Smooth muscle cell (in vitro differentiated cells): ENCODE measurements at regions not wholly inside any gene's neighbourhood (a gene's known extent, or its start where the extent isn't known, plus 50 kb on each side); places are given as distances from the start of the nearest gene placed in this dataset.
A peak's percentile ranks its signal among the peaks of the same experiment; 100 is the strongest.

Source experiments
- DNase-seq: peaks from one replicate; lab custom pipeline; 2025; ENCODE audit not compliant: unreplicated experiment; lab: John Stamatoyannopoulos, UW
- H2AFZ ChIP-seq: fragments of 200-600 bp; sonication (generic); 2 replicates; pipeline ENCODE4 v1.6.0; 2016; ENCODE audit warnings: antibody characterized with exemption, low read depth, mild to moderate bottlenecking
- H3F3A ChIP-seq: fragments of 200-600 bp; sonication (generic); 2 replicates; pipeline ENCODE4 v1.6.0; 2017; ENCODE audit warnings: antibody characterized with exemption, low read depth
- H3K27ac ChIP-seq: fragments of 200-600 bp; sonication (generic); 2 replicates; pipeline ENCODE4 v1.5.1; 2016; ENCODE audit warnings: low read depth, mild to moderate bottlenecking
- H3K27me3 ChIP-seq: fragments of 200-600 bp; sonication (generic); 2 replicates; pipeline ENCODE4 v1.6.1; 2016; ENCODE audit warnings: low read depth, mild to moderate bottlenecking
- H3K36me3 ChIP-seq: fragments of 200-600 bp; sonication (generic); 2 replicates; pipeline ENCODE4 v1.5.1; 2016; ENCODE audit warnings: low read depth
- H3K4me1 ChIP-seq: fragments of 200-600 bp; sonication (generic); 2 replicates; pipeline ENCODE4 v1.5.1; 2016; ENCODE audit warnings: low read depth
- H3K4me2 ChIP-seq: fragments of 200-600 bp; sonication (generic); 2 replicates; pipeline ENCODE4 v1.6.0; 2016; ENCODE audit warnings: mild to moderate bottlenecking
- H3K4me3 ChIP-seq: fragments of 200-600 bp; sonication (generic); 2 replicates; pipeline ENCODE4 v1.5.1; 2016; ENCODE audit warnings: mild to moderate bottlenecking
- H3K79me2 ChIP-seq: fragments of 200-600 bp; sonication (generic); 2 replicates; pipeline ENCODE4 v1.6.0; 2016; ENCODE audit warnings: low read depth, mild to moderate bottlenecking
- H3K9ac ChIP-seq: fragments of 200-600 bp; sonication (generic); 2 replicates; pipeline ENCODE4 v1.6.0; 2016; ENCODE audit warnings: low read depth
- H3K9me3 ChIP-seq: fragments of 200-600 bp; sonication (generic); replicated peaks from 2 replicates; pipeline ENCODE4 v1.5.1; 2016; ENCODE audit warnings: low read depth
- H4K20me1 ChIP-seq: fragments of 200-600 bp; sonication (generic); 2 replicates; pipeline ENCODE4 v1.6.0; 2016; ENCODE audit warnings: low read depth
- WGBS: methylation state at CpG from one replicate; pipeline ENCODE4 v1.1.7; 2016; ENCODE audit warnings: low lambda C conversion rate; 5-methylcytosine and 5-hydroxymethylcytosine counted together
- TF ChIP-seq, protein P1 (sequence below): fragments of 200-600 bp; sonication (generic); IDR thresholded peaks from 2 replicates; pipeline ENCODE4 v1.5.1; 2017; ENCODE audit warnings: borderline replicate concordance, mild to moderate bottlenecking, antibody characterized with exemption; ENCODE audit not compliant: insufficient read depth, poor library complexity, severe bottlenecking

DNA sequence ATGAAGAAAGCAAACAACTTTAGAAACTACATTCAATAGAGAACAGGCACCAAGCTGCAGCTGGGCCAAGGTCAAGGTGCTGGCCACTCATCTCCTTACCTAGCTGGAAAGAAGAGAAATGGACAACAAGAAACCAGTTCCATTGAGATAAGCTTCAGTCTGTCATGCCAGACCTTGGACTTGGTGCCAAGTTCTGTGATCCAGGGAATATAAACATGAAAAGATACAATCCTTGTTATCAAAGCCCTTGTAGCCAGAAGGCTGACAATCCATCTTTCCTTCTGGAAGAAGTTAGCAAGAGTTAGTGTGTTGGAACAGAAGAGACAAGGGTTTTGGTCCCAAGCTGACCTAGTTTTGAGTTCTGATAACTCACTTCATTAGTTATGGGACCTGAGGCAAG lies 227.5 kb downstream of the ACTL7B start:
- no peaks in the 10 kb centered on the region for H3F3A ChIP-seq
- TF ChIP-seq, protein P1, sequence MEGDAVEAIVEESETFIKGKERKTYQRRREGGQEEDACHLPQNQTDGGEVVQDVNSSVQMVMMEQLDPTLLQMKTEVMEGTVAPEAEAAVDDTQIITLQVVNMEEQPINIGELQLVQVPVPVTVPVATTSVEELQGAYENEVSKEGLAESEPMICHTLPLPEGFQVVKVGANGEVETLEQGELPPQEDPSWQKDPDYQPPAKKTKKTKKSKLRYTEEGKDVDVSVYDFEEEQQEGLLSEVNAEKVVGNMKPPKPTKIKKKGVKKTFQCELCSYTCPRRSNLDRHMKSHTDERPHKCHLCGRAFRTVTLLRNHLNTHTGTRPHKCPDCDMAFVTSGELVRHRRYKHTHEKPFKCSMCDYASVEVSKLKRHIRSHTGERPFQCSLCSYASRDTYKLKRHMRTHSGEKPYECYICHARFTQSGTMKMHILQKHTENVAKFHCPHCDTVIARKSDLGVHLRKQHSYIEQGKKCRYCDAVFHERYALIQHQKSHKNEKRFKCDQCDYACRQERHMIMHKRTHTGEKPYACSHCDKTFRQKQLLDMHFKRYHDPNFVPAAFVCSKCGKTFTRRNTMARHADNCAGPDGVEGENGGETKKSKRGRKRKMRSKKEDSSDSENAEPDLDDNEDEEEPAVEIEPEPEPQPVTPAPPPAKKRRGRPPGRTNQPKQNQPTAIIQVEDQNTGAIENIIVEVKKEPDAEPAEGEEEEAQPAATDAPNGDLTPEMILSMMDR: no peak

DNA sequence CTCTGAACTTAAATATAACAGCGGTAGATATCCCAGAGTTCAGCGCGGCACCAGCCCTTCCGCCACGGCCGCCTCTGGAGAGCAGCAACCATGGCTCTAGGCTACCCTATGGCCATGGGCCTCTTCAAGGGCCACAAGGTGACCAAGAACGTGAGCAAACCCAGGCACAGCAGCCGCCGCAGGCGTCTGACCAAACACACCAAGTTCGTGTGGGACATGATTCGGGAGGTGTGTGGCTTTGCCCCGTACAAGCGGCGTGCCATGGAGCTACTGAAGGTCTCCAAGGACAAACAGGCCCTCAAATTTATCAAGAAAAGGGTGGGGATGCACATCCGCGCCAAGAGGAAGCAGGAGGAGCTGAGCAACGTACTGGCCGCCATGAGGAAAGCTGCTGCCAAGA lies 229.0 kb downstream of the ACTL7B start:
- H3K4me2 ChIP-seq: no peak overlapping the region
- no peak overlapping the region for H3K9ac ChIP-seq
- no peaks in the 10 kb centered on the region for H4K20me1 ChIP-seq
- no peaks in the 10 kb centered on the region for H3K36me3 ChIP-seq
- no peaks in the 10 kb centered on the region for H3F3A ChIP-seq
- no peaks in the 10 kb centered on the region for H3K79me2 ChIP-seq
- TF ChIP-seq, protein P1: no peak
- H3K27me3 ChIP-seq: no peaks in the 10 kb centered on the region
- WGBS: 97% methylated on average over 19 of the region's 19 CpGs
- no peak overlapping the region for H3K4me3 ChIP-seq
- H3K4me1 ChIP-seq: no peaks in the 10 kb centered on the region
- no peaks in the 10 kb centered on the region for H3K9me3 ChIP-seq
- no peak overlapping the region for H2AFZ ChIP-seq
- DNase-seq: no peak
- no peak overlapping the region for H3K27ac ChIP-seq

More for the DNA sequence above, 227.5 kb downstream of the ACTL7B start:
- Histone ChIP-seq H3K9me3 (no peaks in the 10 kb centered on the region), H3K4me1 (no peaks in the 10 kb centered on the region), H3K79me2 (no peaks in the 10 kb centered on the region), H3K4me3 (no peak overlapping the region), H3K9ac (no peak overlapping the region), H3K27me3 (no peaks in the 10 kb centered on the region), H3K27ac (no peak overlapping the region), H3K4me2 (no peak overlapping the region), H2AFZ (no peak overlapping the region), H4K20me1 (no peaks in the 10 kb centered on the region), H3K36me3 (no peaks in the 10 kb centered on the region)
- no peak for DNase-seq

DNA sequence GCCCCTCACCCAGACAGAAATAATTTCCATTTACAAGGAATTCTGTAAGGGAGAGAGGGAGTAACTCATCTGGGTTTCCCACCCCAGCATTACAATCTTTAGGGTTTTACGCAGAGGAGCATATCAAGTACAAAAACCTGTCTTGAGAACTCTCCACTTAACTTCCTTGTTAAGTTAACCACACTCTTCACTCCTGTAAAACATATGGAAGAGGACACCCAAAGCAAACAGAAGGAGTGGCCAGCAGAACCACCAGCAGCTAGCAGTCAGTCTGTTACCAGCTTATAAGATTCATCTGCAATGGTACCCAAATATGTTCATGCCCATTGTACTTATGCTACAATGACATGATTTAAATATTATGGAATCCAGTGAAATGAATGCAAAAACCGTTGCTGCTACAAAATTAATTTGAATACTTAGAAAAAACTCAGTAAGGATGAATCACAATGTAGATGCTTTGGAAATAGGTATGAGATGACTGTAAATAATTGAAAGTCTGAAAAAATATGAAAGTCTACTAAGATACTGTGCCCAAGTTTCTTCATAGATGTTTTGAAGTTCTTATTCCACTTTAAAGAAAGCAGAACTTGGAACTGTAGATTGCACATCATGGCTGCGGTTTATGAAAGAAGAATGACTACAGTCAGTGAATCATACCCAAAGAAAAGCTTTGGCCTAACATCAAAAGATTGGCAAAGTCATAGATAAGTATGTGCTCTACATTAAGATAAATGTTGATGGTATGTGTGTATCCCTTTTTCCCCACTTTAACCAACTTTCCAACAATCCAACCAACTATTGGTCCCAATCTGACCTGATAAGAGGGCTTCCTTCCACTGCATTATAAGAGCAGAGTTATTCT lies 233.6 kb downstream of the ACTL7B start:
- H3K4me1 ChIP-seq: no peaks in the 10 kb centered on the region
- WGBS: 56% methylated on average over 3 of the region's 3 CpGs
- no peaks in the 10 kb centered on the region for H3K36me3 ChIP-seq
- no peaks in the 10 kb centered on the region for H3K79me2 ChIP-seq
- H3K4me2 ChIP-seq: peak overlapping the region; percentile 45
- no peaks in the 10 kb centered on the region for H4K20me1 ChIP-seq
- no peak overlapping the region for H2AFZ ChIP-seq
- H3F3A ChIP-seq: no peaks in the 10 kb centered on the region
- no peak overlapping the region for H3K4me3 ChIP-seq
- TF ChIP-seq, protein P1: no peak
- no peaks in the 10 kb centered on the region for H3K27me3 ChIP-seq
- no peaks in the 10 kb centered on the region for H3K9me3 ChIP-seq
- H3K27ac ChIP-seq: peak overlapping the region; percentile 63
- H3K9ac ChIP-seq: no peak overlapping the region
- DNase-seq: no peak

DNA sequence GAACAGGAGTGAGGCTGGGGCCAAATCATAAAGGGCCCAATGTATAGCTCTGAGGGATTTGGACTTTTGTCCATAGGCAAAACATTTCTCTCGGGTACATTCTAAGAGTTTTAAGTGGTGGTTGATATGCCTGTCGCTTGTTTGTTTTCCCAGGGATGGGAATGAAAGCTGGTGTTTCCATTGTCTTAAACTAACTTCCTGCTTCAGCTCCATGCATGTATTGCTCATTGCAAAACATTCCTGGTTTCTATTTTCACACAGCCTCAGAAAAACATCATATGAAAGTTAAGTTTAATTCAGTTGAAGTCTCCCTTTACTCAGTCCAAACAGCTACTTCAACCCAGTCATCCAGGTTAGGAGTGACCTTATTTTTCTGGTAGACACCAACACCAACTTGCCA lies 235.0 kb downstream of the ACTL7B start:
- TF ChIP-seq, protein P1: no peak
- Histone ChIP-seq H2AFZ (no peak overlapping the region), H3K9ac (no peak overlapping the region), H3K27me3 (no peaks in the 10 kb centered on the region), H3K9me3 (no peaks in the 10 kb centered on the region), H3K36me3 (no peaks in the 10 kb centered on the region), H3K79me2 (no peaks in the 10 kb centered on the region), H4K20me1 (no peaks in the 10 kb centered on the region), H3K4me3 (no peak overlapping the region), H3K4me1 (no peaks in the 10 kb centered on the region), H3K27ac (peak overlapping the region; percentile 63), H3F3A (no peaks in the 10 kb centered on the region), H3K4me2 (peak overlapping the region; percentile 42)
- 37% methylated on average over 2 of the region's 2 CpGs for WGBS
- DNase-seq: no peak
